MM.1S (cell line): ENCODE measurements at regions not wholly inside any gene's neighbourhood (a gene's known extent, or its start where the extent isn't known, plus 50 kb on each side); places are given as distances from the start of the nearest gene placed in this dataset.

Experiments used
- CTCF ChIP-seq: fragments of 300-600 bp; sonication (generic); IDR thresholded peaks from 2 replicates; pipeline ENCODE4 v1.5.1; 2016; ENCODE audit warnings: antibody characterized with exemption, low read length, mixed read lengths
- EZH2 ChIP-seq: fragments of 300-600 bp; sonication (generic); optimal IDR thresholded peaks from 2 replicates; pipeline ENCODE3; 2017; ENCODE audit warnings: low read depth, mild to moderate bottlenecking, antibody characterized with exemption, low read length, mixed read lengths

- TF ChIP-seq CTCF (no peak), EZH2 (no peak)
Measured at GRCh38 chr7:28304290-28304689, 108.0 kb upstream of the CREB5 start.
